CD14-positive monocyte (primary cell): ENCODE measurements at regions not wholly inside any gene's neighbourhood (a gene's known extent, or its start where the extent isn't known, plus 50 kb on each side); places are given as distances from the start of the nearest gene placed in this dataset.

Experiments used
- DNase-seq, 3 donors: peaks; one replicate each; pipeline ENCODE4 v3.0.0-alpha.2; 2011 to 2022
- H2AFZ ChIP-seq: 2 replicates; pipeline ENCODE4 v1.6.0; 2012; ENCODE audit warnings: mild to moderate bottlenecking, low read depth, low read length, inconsistent platforms; ENCODE audit not compliant: insufficient read depth, poor library complexity, severe bottlenecking
- H3K27ac ChIP-seq, 2 donors: 1 replicate in 1 of 2; 2 replicates in 1 of 2; pipeline ENCODE4 v1.5.1; 2012 to 2013; ENCODE audit warnings: low read length in 2 of 2, control low read depth in 1 of 2, inconsistent platforms in 1 of 2, low read depth in 1 of 2, mild to moderate bottlenecking in 1 of 2
- H3K27me3 ChIP-seq, 2 donors: one replicate each; pipeline versions ENCODE4 v1.6.0 to v1.6.1; 2011 to 2013; ENCODE audit warnings: low read length in 2 of 2; ENCODE audit not compliant: control insufficient read depth in 2 of 2, insufficient read depth in 2 of 2
- H3K36me3 ChIP-seq, 2 donors: replicated peaks in 1 of 2; 1 replicate in 1 of 2; 2 replicates in 1 of 2; pipeline versions ENCODE4 v1.5.1 to v1.6.1; 2012 to 2013; ENCODE audit warnings: low read length in 2 of 2, control low read depth in 1 of 2, inconsistent platforms in 1 of 2, mild to moderate bottlenecking in 1 of 2; ENCODE audit not compliant: insufficient read depth in 2 of 2, control insufficient read depth in 1 of 2
- H3K4me1 ChIP-seq, 2 donors: 1 replicate in 1 of 2; 2 replicates in 1 of 2; pipeline versions ENCODE4 v1.5.1 to v1.6.1; 2012 to 2013; ENCODE audit warnings: low read length in 2 of 2, control low read depth in 1 of 2, inconsistent platforms in 1 of 2, mild to moderate bottlenecking in 1 of 2, moderate library complexity in 1 of 2; ENCODE audit not compliant: insufficient read depth in 2 of 2, control insufficient read depth in 1 of 2
- H3K4me2 ChIP-seq: replicated peaks from 2 replicates; pipeline ENCODE3; 2012; ENCODE audit warnings: low read length, moderate library complexity, mild to moderate bottlenecking; ENCODE audit not compliant: poor library complexity, severe bottlenecking; ENCODE audit errors: extremely low read depth
- H3K4me3 ChIP-seq, 3 experiments: fragments of 200-600 bp in 1 of 3; sonication (generic) in 1 of 3; replicated peaks in 1 of 3; 1 replicate in 2 of 3; 2 replicates in 1 of 3; pipeline ENCODE4 v1.5.1; 2011 to 2013; ENCODE audit warnings: low read length in 3 of 3, mild to moderate bottlenecking in 3 of 3, control low read depth in 2 of 3, low read depth in 2 of 3, inconsistent platforms in 1 of 3, moderate library complexity in 1 of 3
- H3K79me2 ChIP-seq: 2 replicates; pipeline ENCODE4 v1.6.0; 2012; ENCODE audit warnings: mild to moderate bottlenecking, control low read depth, inconsistent platforms, low read length, moderate library complexity; ENCODE audit not compliant: insufficient read depth
- H3K9ac ChIP-seq: 2 replicates; pipeline ENCODE4 v1.6.0; 2017; ENCODE audit warnings: low read length, mild to moderate bottlenecking; ENCODE audit not compliant: insufficient read depth, poor library complexity, severe bottlenecking
- H3K9me3 ChIP-seq, 2 donors: replicated peaks in 1 of 2; 1 replicate in 1 of 2; 2 replicates in 1 of 2; pipeline versions ENCODE4 v1.5.1 to v1.6.1; 2012 to 2013; ENCODE audit warnings: low read length in 2 of 2, control low read depth in 1 of 2; ENCODE audit not compliant: control insufficient read depth in 1 of 2, insufficient read depth in 1 of 2
- H4K20me1 ChIP-seq: 2 replicates; pipeline ENCODE4 v1.6.0; 2012; ENCODE audit warnings: mild to moderate bottlenecking, low read length, control low read depth, moderate library complexity; ENCODE audit not compliant: insufficient read depth
- H3K27ac Mint-ChIP-seq, 7 donors: one replicate each; pipeline ENCODE4 v1.8.0; 2020; ENCODE audit warnings: mild to moderate bottlenecking in 7 of 7, mixed read lengths in 7 of 7, moderate library complexity in 6 of 7, inconsistent platforms in 2 of 7
- H3K27me3 Mint-ChIP-seq, 3 donors: one replicate each; pipeline ENCODE4 v1.8.0; 2021 to 2022; ENCODE audit warnings: low read depth in 3 of 3, mild to moderate bottlenecking in 3 of 3, mixed read lengths in 3 of 3, moderate library complexity in 3 of 3, inconsistent platforms in 1 of 3
- H3K36me3 Mint-ChIP-seq, 2 donors: one replicate each; pipeline ENCODE4 v1.8.0; 2020; ENCODE audit warnings: mixed read lengths in 2 of 2, inconsistent platforms in 1 of 2, mild to moderate bottlenecking in 1 of 2
- H3K4me1 Mint-ChIP-seq: one replicate; pipeline ENCODE4 v1.8.0; 2020; ENCODE audit warnings: mild to moderate bottlenecking, mixed read lengths
- H3K4me3 Mint-ChIP-seq, 2 donors: one replicate each; pipeline ENCODE4 v1.8.0; 2020; ENCODE audit warnings: mild to moderate bottlenecking in 2 of 2, mixed read lengths in 2 of 2, moderate library complexity in 1 of 2
- H3K9me3 Mint-ChIP-seq, 7 donors: one replicate each; pipeline ENCODE4 v1.8.0; 2020 to 2022; ENCODE audit warnings: mixed read lengths in 7 of 7, mild to moderate bottlenecking in 6 of 7, moderate library complexity in 6 of 7, inconsistent platforms in 2 of 7
- WGBS: methylation state at CpG from one replicate; pipeline ENCODE4 v1.1.5; 2013; ENCODE audit warnings: missing lambda C conversion rate; ENCODE audit not compliant: insufficient coverage; 5-methylcytosine and 5-hydroxymethylcytosine counted together
- intact Hi-C, 2 donors: fragments of 100-400 bp; cut with micrococcal nuclease; formaldehyde crosslinking; loops; one replicate each; pipeline versions ENCODE4 v1.15.0 to v1.15.1; 2023
- TF ChIP-seq, protein P1 (sequence below): fragments of 200-600 bp; IDR thresholded peaks from one replicate; pipeline ENCODE4 v1.8.0; 2022; ENCODE audit warnings: antibody characterized with exemption, mild to moderate bottlenecking

DNA sequence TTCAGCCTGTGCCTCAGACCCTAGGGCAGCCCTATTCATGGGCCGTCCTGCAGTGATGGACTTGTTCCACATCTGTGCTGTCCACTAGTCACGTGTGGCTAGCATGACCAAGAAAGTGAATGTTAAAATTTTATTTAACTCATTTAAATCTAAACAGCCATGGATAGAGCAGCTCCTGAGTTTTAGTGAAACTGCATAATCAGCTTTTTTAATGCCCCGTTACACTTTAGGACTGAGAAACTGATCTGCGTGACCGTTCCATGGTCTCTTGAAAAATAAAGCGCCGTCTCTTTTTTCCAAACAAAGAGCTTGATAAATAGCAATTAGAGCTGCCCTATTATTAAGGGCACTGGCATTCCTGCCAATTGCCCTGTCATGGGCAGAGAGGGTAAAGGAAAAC is 76.5 kb upstream of the SNX19 start:
- Histone ChIP-seq H2AFZ (no peak overlapping the region), H3K4me1 (no peaks in the 10 kb centered on the region), H3K27ac (no peak overlapping the region), H3K36me3 (no peaks in the 10 kb centered on the region), H4K20me1 (no peaks in the 10 kb centered on the region), H3K4me3 (no peak overlapping the region), H3K27me3 (no peaks in the 10 kb centered on the region), H3K9ac (no peak overlapping the region), H3K79me2 (no peaks in the 10 kb centered on the region), H3K4me2 (no peak overlapping the region), H3K9me3 (no peaks in the 10 kb centered on the region)
- Mint-ChIP-seq H3K36me3 (no peaks in the 10 kb centered on the region), H3K27ac (no peak overlapping the region), H3K4me3 (no peak overlapping the region), H3K9me3 (peaks cover 0 to 4% (median 2%) of the 10 kb centered on the region in 7 donors), H3K4me1 (no peaks in the 10 kb centered on the region), H3K27me3 (peaks cover 0 to 1% (median 0%) of the 10 kb centered on the region in 3 donors)
- TF ChIP-seq, protein P1, sequence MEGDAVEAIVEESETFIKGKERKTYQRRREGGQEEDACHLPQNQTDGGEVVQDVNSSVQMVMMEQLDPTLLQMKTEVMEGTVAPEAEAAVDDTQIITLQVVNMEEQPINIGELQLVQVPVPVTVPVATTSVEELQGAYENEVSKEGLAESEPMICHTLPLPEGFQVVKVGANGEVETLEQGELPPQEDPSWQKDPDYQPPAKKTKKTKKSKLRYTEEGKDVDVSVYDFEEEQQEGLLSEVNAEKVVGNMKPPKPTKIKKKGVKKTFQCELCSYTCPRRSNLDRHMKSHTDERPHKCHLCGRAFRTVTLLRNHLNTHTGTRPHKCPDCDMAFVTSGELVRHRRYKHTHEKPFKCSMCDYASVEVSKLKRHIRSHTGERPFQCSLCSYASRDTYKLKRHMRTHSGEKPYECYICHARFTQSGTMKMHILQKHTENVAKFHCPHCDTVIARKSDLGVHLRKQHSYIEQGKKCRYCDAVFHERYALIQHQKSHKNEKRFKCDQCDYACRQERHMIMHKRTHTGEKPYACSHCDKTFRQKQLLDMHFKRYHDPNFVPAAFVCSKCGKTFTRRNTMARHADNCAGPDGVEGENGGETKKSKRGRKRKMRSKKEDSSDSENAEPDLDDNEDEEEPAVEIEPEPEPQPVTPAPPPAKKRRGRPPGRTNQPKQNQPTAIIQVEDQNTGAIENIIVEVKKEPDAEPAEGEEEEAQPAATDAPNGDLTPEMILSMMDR: no peak
- intact Hi-C loops: no loop called here
- WGBS: 100% methylated on average over 2 of the region's 7 CpGs
- no peak for DNase-seq

DNA sequence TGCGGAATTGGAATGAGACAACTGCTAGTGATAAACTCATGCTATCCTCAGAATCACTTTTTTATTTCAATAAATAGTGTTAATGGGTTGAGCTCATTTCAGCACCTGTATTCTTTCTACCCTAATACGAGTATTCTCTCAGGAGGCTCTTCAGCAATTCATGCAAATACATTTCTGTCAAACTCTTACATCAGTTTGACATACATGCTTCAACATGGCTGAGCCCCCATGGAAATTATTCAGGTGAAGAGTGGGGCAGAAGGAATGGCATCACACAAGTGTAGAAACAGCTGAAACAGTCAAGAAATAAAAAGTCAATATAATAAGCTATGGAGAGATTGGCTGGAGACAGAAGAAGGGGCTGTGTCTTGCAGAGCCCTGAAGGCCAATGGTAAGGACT is 77.8 kb upstream of the SNX19 start:
- TF ChIP-seq, protein P1: no peak
- Histone ChIP-seq H3K4me3 (no peak overlapping the region), H3K27ac (no peak overlapping the region), H4K20me1 (no peaks in the 10 kb centered on the region), H3K9me3 (no peaks in the 10 kb centered on the region), H3K36me3 (no peaks in the 10 kb centered on the region), H2AFZ (no peak overlapping the region), H3K4me2 (no peak overlapping the region), H3K79me2 (no peaks in the 10 kb centered on the region), H3K4me1 (no peaks in the 10 kb centered on the region), H3K27me3 (no peaks in the 10 kb centered on the region), H3K9ac (no peak overlapping the region)
- DNase-seq: no peak
- peaks cover 0 to 1% (median 0%) of the 10 kb centered on the region in 3 donors for H3K27me3 Mint-ChIP-seq
- no CpG with 5 or more reads among the region's 2 CpGs for WGBS
- no peaks in the 10 kb centered on the region for H3K4me1 Mint-ChIP-seq
- H3K36me3 Mint-ChIP-seq: no peaks in the 10 kb centered on the region
- intact Hi-C loops: no loop called here
- H3K9me3 Mint-ChIP-seq: peaks cover 0 to 4% (median 2%) of the 10 kb centered on the region in 7 donors
- H3K27ac Mint-ChIP-seq: peak overlapping the region in 1 of 7 donors; percentile 6
- H3K4me3 Mint-ChIP-seq: no peak overlapping the region
